IMR-90 (cell line): ENCODE measurements at regions not wholly inside any gene's neighbourhood (a gene's known extent, or its start where the extent isn't known, plus 50 kb on each side); places are given as distances from the start of the nearest gene placed in this dataset.

Experiments used
- ATAC-seq: fragments of 200-7000 bp; cut with Tn5 transposase; 2 replicates; pipeline ENCODE4 v1.9.1; 2020; ENCODE audit warnings: low read depth, mild to moderate bottlenecking, moderate library complexity
- BruUV-seq: library from RNA; stranded (reverse); fragments of 400-500 nt; replicated peaks from 2 replicates; lab custom pipeline; 2021; lab: Mats Ljungman, UMichigan
- CTCF ChIA-PET: fragments of 300-600 bp; formaldehyde crosslinking; extraction: SDS; loops from one replicate; lab custom pipeline; 2021; ENCODE audit warnings: antibody characterized with exemption; lab: Yijun Ruan, JAX
- POLR2A ChIA-PET: fragments of 300-600 bp; sonication (Branson Sonifier 250); formaldehyde crosslinking; loops from one replicate; lab custom pipeline; 2022; ENCODE audit warnings: antibody characterized with exemption; ENCODE audit not compliant: unreplicated experiment; lab: Charles Lee
- DNase-seq: peaks from one replicate; pipeline ENCODE4 v3.0.0; 2013
- H2AFZ ChIP-seq: replicated peaks from 2 replicates; pipeline ENCODE3; 2013; ENCODE audit warnings: low read length, mild to moderate bottlenecking; ENCODE audit not compliant: poor library complexity
- H2AK5ac ChIP-seq: 2 replicates; pipeline ENCODE4 v1.6.1; 2013; ENCODE audit warnings: low read depth, low read length, inconsistent platforms
- H2AK9ac ChIP-seq: replicated peaks from 2 replicates; pipeline ENCODE3; 2013; ENCODE audit warnings: mild to moderate bottlenecking, low read depth, low read length, moderate library complexity; ENCODE audit not compliant: poor library complexity
- H2BK120ac ChIP-seq: 2 replicates; pipeline ENCODE4 v1.6.1; 2013; ENCODE audit warnings: low read depth, low read length, inconsistent platforms
- H2BK15ac ChIP-seq: 3 replicates; pipeline ENCODE4 v1.6.1; 2013; ENCODE audit warnings: low read depth, low read length, inconsistent platforms
- H2BK20ac ChIP-seq: 2 replicates; pipeline ENCODE4 v1.6.1; 2013; ENCODE audit warnings: low read depth, mild to moderate bottlenecking, inconsistent platforms, low read length, moderate library complexity
- H2BK5ac ChIP-seq: 2 replicates; pipeline ENCODE4 v1.6.1; 2013; ENCODE audit warnings: mild to moderate bottlenecking, low read depth, low read length, inconsistent platforms; ENCODE audit not compliant: poor library complexity, severe bottlenecking
- H3K14ac ChIP-seq: replicated peaks from 2 replicates; pipeline ENCODE4 v1.6.1; 2013; ENCODE audit warnings: low read depth, low read length, inconsistent platforms
- H3K18ac ChIP-seq: 2 replicates; pipeline ENCODE4 v1.6.1; 2013; ENCODE audit warnings: low read depth, low read length, control low read depth
- H3K23ac ChIP-seq: 2 replicates; pipeline ENCODE4 v1.6.1; 2013; ENCODE audit warnings: low read depth, low read length, inconsistent platforms
- H3K27ac ChIP-seq: 2 replicates; pipeline ENCODE4 v1.5.1; 2013; ENCODE audit warnings: mild to moderate bottlenecking, control low read depth, low read length; ENCODE audit not compliant: insufficient read depth
- H3K27me3 ChIP-seq: 2 replicates; pipeline ENCODE4 v1.6.1; 2013; ENCODE audit warnings: low read length; ENCODE audit not compliant: control insufficient read depth, insufficient read depth
- H3K36me3 ChIP-seq: 2 replicates; pipeline ENCODE4 v1.6.1; 2013; ENCODE audit warnings: low read length, mixed read lengths; ENCODE audit not compliant: control insufficient read depth, insufficient read depth
- H3K4ac ChIP-seq: 2 replicates; pipeline ENCODE4 v1.6.1; 2013; ENCODE audit warnings: low read depth, low read length, inconsistent platforms
- H3K4me1 ChIP-seq: 2 replicates; pipeline ENCODE4 v1.6.1; 2013; ENCODE audit warnings: low read length, mixed read lengths; ENCODE audit not compliant: control insufficient read depth, insufficient read depth
- H3K4me2 ChIP-seq: 2 replicates; pipeline ENCODE4 v1.6.1; 2013; ENCODE audit warnings: low read depth, mild to moderate bottlenecking, control low read depth, low read length, moderate library complexity
- H3K4me3 ChIP-seq: 2 replicates; pipeline ENCODE4 v1.5.1; 2013; ENCODE audit warnings: low read depth, mild to moderate bottlenecking, control low read depth, low read length, moderate library complexity; ENCODE audit not compliant: insufficient read depth
- H3K56ac ChIP-seq: 2 replicates; pipeline ENCODE4 v1.6.1; 2013; ENCODE audit warnings: low read length, inconsistent platforms; ENCODE audit not compliant: insufficient read depth; ENCODE audit errors: extremely low read depth
- H3K79me1 ChIP-seq, 2 experiments: 2 replicates each; pipeline ENCODE4 v1.6.1; 2013; ENCODE audit warnings: low read length in 2 of 2, inconsistent platforms in 1 of 2, low read depth in 1 of 2
- H3K9ac ChIP-seq: 2 replicates; pipeline ENCODE4 v1.6.1; 2013; ENCODE audit warnings: low read depth, low read length, control low read depth
- H3K9me1 ChIP-seq: 2 replicates; pipeline ENCODE4 v1.6.1; 2013; ENCODE audit warnings: low read length, inconsistent platforms; ENCODE audit not compliant: insufficient read depth
- H3K9me3 ChIP-seq: 2 replicates; pipeline ENCODE4 v1.6.1; 2013; ENCODE audit warnings: low read length; ENCODE audit not compliant: control insufficient read depth, insufficient read depth
- H4K20me1 ChIP-seq: 2 replicates; pipeline ENCODE4 v1.6.1; 2013; ENCODE audit warnings: low read length, inconsistent platforms; ENCODE audit not compliant: insufficient read depth
- H4K5ac ChIP-seq: 2 replicates; pipeline ENCODE4 v1.6.1; 2013; ENCODE audit warnings: mild to moderate bottlenecking, low read depth, low read length, control low read depth
- H4K8ac ChIP-seq, 2 experiments: 2 replicates each; pipeline ENCODE4 v1.6.1; 2013; ENCODE audit warnings: low read depth in 2 of 2, low read length in 2 of 2, control low read depth in 1 of 2, inconsistent platforms in 1 of 2
- H4K91ac ChIP-seq: 2 replicates; pipeline ENCODE4 v1.6.1; 2013; ENCODE audit warnings: low read depth, low read length, inconsistent platforms; ENCODE audit not compliant: insufficient read depth
- MAFK ChIP-seq: IDR thresholded peaks from 2 replicates; pipeline ENCODE4 v1.6.1; 2012; ENCODE audit warnings: low read depth, low read length, improper control_type of control experiment
- RAD21 ChIP-seq: IDR thresholded peaks from 2 replicates; pipeline ENCODE4 v1.6.1; 2012; ENCODE audit warnings: low read length, improper control_type of control experiment
- WGBS, 2 experiments: methylation state at CpG; one replicate each; pipeline versions ENCODE4 v1.1.5 to v1.1.7; 2013; ENCODE audit warnings: missing lambda C conversion rate in 2 of 2; ENCODE audit not compliant: insufficient read length in 1 of 2; ENCODE audit errors: extremely low coverage in 2 of 2; 5-methylcytosine and 5-hydroxymethylcytosine counted together
- dilution Hi-C: fragments of 300-500 bp; cut with HindIII; formaldehyde crosslinking; loops from one replicate; pipeline ENCODE4 v1.14.3; 2018; ENCODE audit warnings: low sequenced_read_pairs; ENCODE audit not compliant: unreplicated experiment
- in situ Hi-C: fragments of 300-500 bp; cut with MboI; formaldehyde crosslinking; loops from 3 replicates; pipeline ENCODE4 v1.14.3; 2019; ENCODE audit warnings: low sequenced_read_pairs, inconsistent platforms, mixed read lengths
- intact Hi-C: fragments of 100-400 bp; cut with micrococcal nuclease; formaldehyde crosslinking; loops from 2 replicates; pipeline ENCODE4 v1.10.0; 2022

GRCh38 chr14:51369814-51370213 lies 129.8 kb downstream of the TMX1 start:
- H2AFZ ChIP-seq = no peak overlapping the region
- no peak overlapping the region for H2BK5ac ChIP-seq
- no peak overlapping the region for H2AK9ac ChIP-seq
- H3K4me2 ChIP-seq = no peak overlapping the region
- in situ Hi-C loops = no loop called here
- TF ChIP-seq RAD21 = peak; percentile 16; the same call in 1 of the 2 replicates
- no peak for TF ChIP-seq MAFK
- H4K91ac ChIP-seq = no peak overlapping the region
- dilution Hi-C loops = no loop called here
- no peak overlapping the region for H2BK15ac ChIP-seq
- H4K20me1 ChIP-seq = no peaks in the 10 kb centered on the region
- H3K18ac ChIP-seq = peak overlapping the region; percentile 30; the same call in 1 of the 2 replicates
- no peak for ATAC-seq
- H3K14ac ChIP-seq = no peak overlapping the region
- no peak overlapping the region for H2BK20ac ChIP-seq
- no peak overlapping the region; the same call in 1 of the 2 replicates for H4K5ac ChIP-seq
- no peaks in the 10 kb centered on the region for H3K9me3 ChIP-seq
- H3K4me3 ChIP-seq = no peak overlapping the region
- H3K4me1 ChIP-seq = peaks cover 9% of the 10 kb centered on the region
- no peak overlapping the region for H3K9ac ChIP-seq
- peak overlapping the region; percentile 37 for H2BK120ac ChIP-seq
- ChIA-PET POLR2A (no interaction called here), CTCF (interaction anchor here (0.6 to 0.8 kb wide), 2 partner anchors 9 to 184 kb away, joined by 3 read pairs; no protein-coding TSS in a partner anchor)
- no peaks in the 10 kb centered on the region for H3K27me3 ChIP-seq
- 96% methylated on average over 3 of the region's 8 CpGs; no CpG with 5 or more reads in 1 of the 2 experiments for WGBS, 2 experiments
- no peak overlapping the region for H3K4ac ChIP-seq
- DNase-seq = no peak
- no TSS peak for BruUV-seq
- H3K27ac ChIP-seq = no peak overlapping the region
- no peak overlapping the region for H3K56ac ChIP-seq
- H3K9me1 ChIP-seq = peaks cover 4% of the 10 kb centered on the region; the same call in 1 of the 2 replicates
- H4K8ac ChIP-seq = no peak overlapping the region
- H3K23ac ChIP-seq = no peak overlapping the region
- H2AK5ac ChIP-seq = no peak overlapping the region
- intact Hi-C loops = loop anchor here (2.0 to 5.0 kb wide), 4 partner anchors 25 to 282 kb away; partner anchors contain the start of gene FRMD6
- H3K36me3 ChIP-seq = no peaks in the 10 kb centered on the region
- no peaks in the 10 kb centered on the region for H3K79me1 ChIP-seq
